Cardiac muscle cell (in vitro differentiated cells and primary cell): ENCODE measurements at regions not wholly inside any gene's neighbourhood (a gene's known extent, or its start where the extent isn't known, plus 50 kb on each side); places are given as distances from the start of the nearest gene placed in this dataset.
"Not testable (repeated sequence)": the region's sequence is repeated elsewhere in the genome, so short reads cannot be mapped to it uniquely, and the experiment has no call there.

Source experiments
- DNase-seq, 2 donors: peaks; one replicate each; pipeline versions ENCODE4 v3.0.0 to v3.0.0-alpha.2; 2010 to 2017; ENCODE audit warnings: low read depth in 1 of 2, low spot score in 1 of 2
- H3K27ac ChIP-seq: fragments of 200-600 bp; sonication (generic); 2 replicates; pipeline ENCODE4 v1.5.1; 2016
- H3K27me3 ChIP-seq: fragments of 200-600 bp; sonication (generic); 2 replicates; pipeline ENCODE4 v1.6.0; 2016; ENCODE audit warnings: control low read depth
- H3K36me3 ChIP-seq: fragments of 200-600 bp; sonication (generic); 2 replicates; pipeline ENCODE4 v1.5.1; 2016; ENCODE audit warnings: control low read depth
- H3K4me1 ChIP-seq: fragments of 200-600 bp; sonication (generic); 2 replicates; pipeline ENCODE4 v1.8.1; 2017; ENCODE audit warnings: low read depth, mild to moderate bottlenecking, mixed run types
- H3K4me3 ChIP-seq: fragments of 200-600 bp; sonication (generic); 2 replicates; pipeline ENCODE4 v1.5.1; 2016; ENCODE audit warnings: mild to moderate bottlenecking
- H3K9me3 ChIP-seq: fragments of 200-600 bp; sonication (generic); 2 replicates; pipeline ENCODE4 v1.5.1; 2017; ENCODE audit warnings: low read depth, mild to moderate bottlenecking, control low read depth
- TF ChIP-seq, protein P1 (sequence below): IDR thresholded peaks from 2 replicates; pipeline ENCODE4 v1.5.1; 2012; ENCODE audit warnings: low read depth, mild to moderate bottlenecking, low read length

DNA sequence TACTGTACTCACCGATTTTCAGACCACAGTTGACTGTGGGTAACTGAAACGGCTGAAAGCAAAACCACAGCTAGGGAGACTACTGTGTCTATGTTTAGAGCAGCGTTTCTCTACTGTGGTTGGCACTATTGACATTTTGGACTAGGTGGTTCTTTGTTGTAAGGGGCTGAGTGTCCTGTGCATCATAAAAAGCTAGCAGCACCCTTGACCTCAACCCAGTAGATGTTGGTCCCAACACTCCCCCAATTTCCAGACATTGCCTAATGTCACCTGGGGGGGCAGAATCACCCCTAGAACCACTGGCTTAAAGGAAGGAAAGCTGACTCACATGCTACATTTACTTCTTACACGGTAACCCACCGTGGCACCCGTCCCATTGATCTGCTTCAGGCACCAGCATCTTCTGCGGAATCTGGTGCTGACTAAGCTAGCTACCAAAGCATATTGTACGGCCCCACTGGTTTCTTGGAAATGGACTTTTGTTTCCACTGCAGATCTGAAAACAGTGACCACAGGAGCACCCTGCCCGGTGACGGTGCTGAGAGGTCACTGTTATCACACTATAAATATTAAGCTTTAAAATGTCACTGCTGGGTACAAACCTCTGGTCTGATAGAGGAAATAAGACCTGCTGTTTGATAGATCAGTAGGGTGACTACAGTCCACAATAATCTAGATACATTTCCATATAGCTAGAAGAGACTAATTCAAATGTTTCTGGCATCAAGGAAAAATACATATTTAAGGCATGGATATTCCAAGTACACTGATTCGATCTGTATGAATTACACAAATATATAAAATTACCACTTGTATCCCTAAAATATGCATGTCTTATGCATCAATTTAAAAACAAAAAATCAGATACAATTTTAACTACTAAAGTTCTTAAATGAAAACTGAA lies 151.4 kb downstream of the HSD17B3 start:
- H3K27me3 ChIP-seq: no peaks in the 10 kb centered on the region
- no peak overlapping the region for H3K27ac ChIP-seq
- TF ChIP-seq, protein P1, sequence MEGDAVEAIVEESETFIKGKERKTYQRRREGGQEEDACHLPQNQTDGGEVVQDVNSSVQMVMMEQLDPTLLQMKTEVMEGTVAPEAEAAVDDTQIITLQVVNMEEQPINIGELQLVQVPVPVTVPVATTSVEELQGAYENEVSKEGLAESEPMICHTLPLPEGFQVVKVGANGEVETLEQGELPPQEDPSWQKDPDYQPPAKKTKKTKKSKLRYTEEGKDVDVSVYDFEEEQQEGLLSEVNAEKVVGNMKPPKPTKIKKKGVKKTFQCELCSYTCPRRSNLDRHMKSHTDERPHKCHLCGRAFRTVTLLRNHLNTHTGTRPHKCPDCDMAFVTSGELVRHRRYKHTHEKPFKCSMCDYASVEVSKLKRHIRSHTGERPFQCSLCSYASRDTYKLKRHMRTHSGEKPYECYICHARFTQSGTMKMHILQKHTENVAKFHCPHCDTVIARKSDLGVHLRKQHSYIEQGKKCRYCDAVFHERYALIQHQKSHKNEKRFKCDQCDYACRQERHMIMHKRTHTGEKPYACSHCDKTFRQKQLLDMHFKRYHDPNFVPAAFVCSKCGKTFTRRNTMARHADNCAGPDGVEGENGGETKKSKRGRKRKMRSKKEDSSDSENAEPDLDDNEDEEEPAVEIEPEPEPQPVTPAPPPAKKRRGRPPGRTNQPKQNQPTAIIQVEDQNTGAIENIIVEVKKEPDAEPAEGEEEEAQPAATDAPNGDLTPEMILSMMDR: no peak
- H3K4me3 ChIP-seq: no peak overlapping the region
- DNase-seq: no peak
- H3K4me1 ChIP-seq: no peaks in the 10 kb centered on the region
- no peaks in the 10 kb centered on the region for H3K36me3 ChIP-seq
- H3K9me3 ChIP-seq: no peaks in the 10 kb centered on the region

GRCh38 chr9:96149533-96150280 lies 152.3 kb downstream of the HSD17B3 start:
- H3K27ac ChIP-seq: no peak overlapping the region
- DNase-seq: no peak
- H3K4me1 ChIP-seq: no peaks in the 10 kb centered on the region
- no peaks in the 10 kb centered on the region for H3K36me3 ChIP-seq
- no peak overlapping the region for H3K4me3 ChIP-seq
- TF ChIP-seq, protein P1: no peak
- H3K27me3 ChIP-seq: no peaks in the 10 kb centered on the region
- H3K9me3 ChIP-seq: no peaks in the 10 kb centered on the region

GRCh38 chr9:96148634-96149532 lies 153.1 kb downstream of the HSD17B3 start:
- Histone ChIP-seq H3K27ac (no peak overlapping the region), H3K4me1 (peaks cover 2% of the 10 kb centered on the region), H3K36me3 (no peaks in the 10 kb centered on the region), H3K27me3 (no peaks in the 10 kb centered on the region), H3K4me3 (no peak overlapping the region), H3K9me3 (no peaks in the 10 kb centered on the region)
- DNase-seq: peak in 1 of 2 donors; percentile 31
- TF ChIP-seq, protein P1: no peak

DNA sequence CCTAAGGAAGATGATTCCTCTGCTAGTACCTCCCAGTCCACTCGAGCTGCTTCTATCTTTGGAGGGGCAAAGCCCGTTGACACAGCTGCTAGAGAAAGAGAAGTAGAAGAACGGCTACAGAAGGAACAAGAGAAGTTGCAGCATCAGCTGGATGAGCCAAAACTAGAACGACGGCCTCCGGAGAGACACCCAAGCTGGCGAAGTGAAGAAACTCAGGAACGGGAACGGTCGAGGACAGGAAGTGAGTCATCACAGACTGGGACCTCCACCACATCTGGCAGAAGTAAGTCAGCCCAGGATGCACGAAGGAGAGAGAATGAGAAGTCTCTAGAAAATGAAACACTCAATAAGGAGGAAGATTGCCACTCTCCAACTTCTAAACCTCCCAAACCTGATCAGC lies 154.9 kb downstream of the HSD17B3 start:
- H3K36me3 ChIP-seq, H3K4me1 ChIP-seq, H3K9me3 ChIP-seq, H3K27ac ChIP-seq, H3K4me3 ChIP-seq, H3K27me3 ChIP-seq: not testable (repeated sequence)
- DNase-seq: peak in 1 of 2 donors; percentile 36

DNA sequence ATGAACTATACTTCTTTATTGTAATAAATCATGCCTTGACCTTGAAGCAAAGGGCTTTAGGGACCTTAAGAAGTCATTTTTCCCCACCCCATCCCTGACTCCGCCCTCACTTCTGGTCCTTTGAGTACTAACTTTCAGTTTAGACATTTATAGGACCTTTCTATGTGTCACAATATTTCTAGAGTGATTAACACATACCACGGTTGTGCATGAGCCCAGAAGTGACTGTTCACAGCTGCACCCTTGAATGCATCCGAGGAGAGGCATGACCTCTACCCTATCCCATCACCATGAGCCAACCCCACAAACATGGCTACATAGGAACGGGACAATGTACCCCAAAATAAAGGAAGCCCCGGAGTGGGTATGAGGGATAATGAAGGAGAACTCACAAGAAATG lies 160.3 kb downstream of the HSD17B3 start:
- H3K36me3 ChIP-seq: no peaks in the 10 kb centered on the region
- DNase-seq: no peak
- no peak overlapping the region for H3K27ac ChIP-seq
- H3K9me3 ChIP-seq: no peaks in the 10 kb centered on the region
- peaks cover 12% of the 10 kb centered on the region for H3K4me1 ChIP-seq
- H3K27me3 ChIP-seq: no peaks in the 10 kb centered on the region
- TF ChIP-seq, protein P1: no peak
- no peak overlapping the region for H3K4me3 ChIP-seq
